ENCODE measurements at regions not wholly inside any gene's neighbourhood (a gene's known extent, or its start where the extent isn't known, plus 50 kb on each side); places are given as distances from the start of the nearest gene placed in this dataset.

- no peak for DNase-seq
Observed at GRCh38 chr1:21346365-21347071, 56.3 kb upstream of the ECE1 start.

GRCh38 chr1:21344750-21345443 lies 54.6 kb upstream of the ECE1 start:
- no peak for DNase-seq

GRCh38 chr1:21344098-21344749 lies 54.0 kb upstream of the ECE1 start:
- no peak for DNase-seq

GRCh38 chr1:21342961-21343838 lies 52.9 kb upstream of the ECE1 start:
- no peak for DNase-seq

- DNase-seq, result no peak
Observed at GRCh38 chr1:21341517-21342078, 51.3 kb upstream of the ECE1 start.

GRCh38 chr1:21341022-21341421 lies 50.8 kb upstream of the ECE1 start:
- DNase-seq, result no peak

GRCh38 chr1:21340230-21340945 lies 50.1 kb upstream of the ECE1 start:
- DNase-seq, result no peak

All from amniotic stem cell (primary cell).